Common myeloid progenitor, CD34-positive (primary cell): ENCODE measurements at regions not wholly inside any gene's neighbourhood (a gene's known extent, or its start where the extent isn't known, plus 50 kb on each side); places are given as distances from the start of the nearest gene placed in this dataset.

Experiments used
- CTCF ChIA-PET: fragments of 350-600 bp; sonication (Branson Sonifier 250); formaldehyde crosslinking; loops from one replicate; lab custom pipeline; 2021; ENCODE audit warnings: antibody characterized with exemption; lab: Charles Lee
- POLR2A ChIA-PET: fragments of 350-600 bp; sonication (Branson Sonifier 250); formaldehyde crosslinking; loops from one replicate; lab custom pipeline; 2021; ENCODE audit warnings: antibody characterized with exemption; lab: Charles Lee
- DNase-seq, 3 donors: peaks; one replicate each; pipeline versions ENCODE4 v3.0.0 to v3.0.0-alpha.2; 2013
- H3K27ac ChIP-seq, 2 experiments: 1 replicate in 1 of 2; 2 replicates in 1 of 2; pipeline ENCODE4 v1.7.0; 2013; ENCODE audit warnings: inconsistent platforms in 2 of 2, low read length in 2 of 2, mild to moderate bottlenecking in 2 of 2, low read depth in 1 of 2, moderate library complexity in 1 of 2; ENCODE audit not compliant: severe bottlenecking in 2 of 2, insufficient read depth in 1 of 2, poor library complexity in 1 of 2
- H3K27me3 ChIP-seq, 5 experiments: replicated peaks in 2 of 5; 1 replicate in 3 of 5; 2 replicates in 2 of 5; pipeline versions ENCODE4 v1.6.1 to v1.7.0; 2013; ENCODE audit warnings: low read length in 4 of 5, mild to moderate bottlenecking in 2 of 5, moderate library complexity in 2 of 5, inconsistent platforms in 1 of 5; ENCODE audit not compliant: insufficient read depth in 5 of 5, control insufficient read depth in 4 of 5
- H3K36me3 ChIP-seq, 4 experiments: 1 replicate in 2 of 4; 2 replicates in 2 of 4; pipeline versions ENCODE4 v1.6.1 to v1.7.0; 2013; ENCODE audit warnings: low read length in 3 of 4, control low read depth in 1 of 4, mild to moderate bottlenecking in 1 of 4; ENCODE audit not compliant: control insufficient read depth in 4 of 4, insufficient read depth in 4 of 4
- H3K4me1 ChIP-seq, 4 experiments: 1 replicate in 3 of 4; 2 replicates in 1 of 4; pipeline versions ENCODE4 v1.6.1 to v1.7.1; 2013; ENCODE audit warnings: low read length in 3 of 4, mild to moderate bottlenecking in 3 of 4, control low read depth in 1 of 4, inconsistent platforms in 1 of 4, moderate library complexity in 1 of 4; ENCODE audit not compliant: control insufficient read depth in 4 of 4, insufficient read depth in 4 of 4; ENCODE audit errors: control extremely low read depth in 1 of 4
- H3K4me3 ChIP-seq, 7 experiments: 1 replicate in 4 of 7; 2 replicates in 3 of 7; pipeline versions ENCODE4 v1.5.1 to v1.7.0; 2013; ENCODE audit warnings: mild to moderate bottlenecking in 7 of 7, low read length in 6 of 7, moderate library complexity in 6 of 7, inconsistent platforms in 2 of 7, low read depth in 2 of 7, control low read depth in 1 of 7; ENCODE audit not compliant: insufficient read depth in 4 of 7, control insufficient read depth in 1 of 7; ENCODE audit errors: extremely low read depth in 1 of 7
- H3K9me3 ChIP-seq, 5 experiments: 1 replicate in 4 of 5; 2 replicates in 1 of 5; pipeline versions ENCODE4 v1.6.1 to v1.7.1; 2013; ENCODE audit warnings: low read length in 4 of 5, mild to moderate bottlenecking in 2 of 5, inconsistent platforms in 1 of 5, low read depth in 1 of 5, moderate library complexity in 1 of 5; ENCODE audit not compliant: control insufficient read depth in 4 of 5, insufficient read depth in 2 of 5; ENCODE audit errors: control extremely low read depth in 1 of 5
- WGBS: methylation state at CpG from one replicate; pipeline ENCODE4 v1.1.5; 2013; ENCODE audit not compliant: insufficient coverage; 5-methylcytosine and 5-hydroxymethylcytosine counted together

GRCh38 chr3:159609625-159610024 lies 379.0 kb upstream of the IL12A start:
- Histone ChIP-seq H3K27me3 (peaks cover 0 to 9% (median 0%) of the 10 kb centered on the region in 5 experiments), H3K9me3 (no peaks in the 10 kb centered on the region), H3K4me1 (no peaks in the 10 kb centered on the region), H3K4me3 (no peak overlapping the region), H3K36me3 (no peaks in the 10 kb centered on the region), H3K27ac (no peak overlapping the region)
- ChIA-PET POLR2A (no interaction called here), CTCF (no interaction called here)
- DNase-seq: no peak
- 91% methylated on average over 6 of the region's 7 CpGs for WGBS

GRCh38 chr3:159616234-159616825 lies 372.3 kb upstream of the IL12A start:
- Histone ChIP-seq H3K36me3 (no peaks in the 10 kb centered on the region), H3K4me3 (no peak overlapping the region), H3K27ac (no peak overlapping the region), H3K9me3 (no peaks in the 10 kb centered on the region), H3K27me3 (peaks cover 0 to 2% (median 0%) of the 10 kb centered on the region in 5 experiments), H3K4me1 (no peaks in the 10 kb centered on the region)
- 81% methylated on average over 3 of the region's 7 CpGs for WGBS
- no peak for DNase-seq
- ChIA-PET POLR2A (no interaction called here), CTCF (no interaction called here)

GRCh38 chr3:159619341-159619885 lies 369.2 kb upstream of the IL12A start:
- H3K27ac ChIP-seq: no peak overlapping the region
- H3K4me1 ChIP-seq: no peaks in the 10 kb centered on the region
- H3K27me3 ChIP-seq: no peaks in the 10 kb centered on the region
- H3K4me3 ChIP-seq: no peak overlapping the region
- WGBS: 79% methylated on average over 2 of the region's 3 CpGs
- no peaks in the 10 kb centered on the region for H3K36me3 ChIP-seq
- CTCF ChIA-PET: no interaction called here
- H3K9me3 ChIP-seq: no peaks in the 10 kb centered on the region
- no peak for DNase-seq
- POLR2A ChIA-PET: no interaction called here

DNA sequence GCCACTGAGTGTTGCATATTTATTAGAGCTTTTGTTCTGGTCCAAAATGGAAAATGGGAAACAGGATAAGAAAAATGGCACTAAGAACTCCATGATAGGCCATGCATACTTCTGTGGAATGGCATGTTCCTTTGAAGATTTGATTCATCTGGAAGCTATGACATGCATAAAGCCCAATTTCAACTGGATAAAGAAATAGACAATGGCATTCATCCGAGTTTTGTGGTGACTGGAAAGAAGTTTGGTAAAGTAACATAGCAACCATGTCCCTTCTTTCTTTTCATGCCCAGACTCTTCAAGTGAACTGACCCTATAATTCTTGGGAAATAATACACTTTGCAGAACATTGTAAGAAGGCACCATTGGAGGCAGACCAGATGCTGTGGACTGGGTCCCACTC lies 368.4 kb upstream of the IL12A start:
- CTCF ChIA-PET: no interaction called here
- no peaks in the 10 kb centered on the region for H3K9me3 ChIP-seq
- no peak for DNase-seq

DNA sequence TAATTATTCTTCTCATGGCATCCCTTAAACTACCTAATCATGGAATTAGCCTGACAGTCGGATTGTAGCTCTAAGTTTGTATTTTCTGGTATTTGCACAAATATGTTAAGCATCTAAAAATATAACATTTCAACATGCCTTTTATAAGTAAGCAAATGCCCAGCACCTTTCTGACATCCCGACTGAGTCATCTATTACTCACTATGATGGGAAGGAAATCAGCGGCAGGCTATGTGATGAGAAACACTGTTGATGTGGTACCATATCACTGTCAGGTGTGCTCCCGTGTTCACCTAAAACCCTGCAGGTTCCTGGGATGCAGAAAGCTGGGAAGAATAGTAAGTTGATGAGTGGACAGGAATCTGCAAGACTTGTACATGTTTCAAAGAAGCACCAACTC lies 367.8 kb upstream of the IL12A start:
- H3K27me3 ChIP-seq: peaks cover 0 to 3% (median 0%) of the 10 kb centered on the region in 5 experiments

More for the DNA sequence above, 368.4 kb upstream of the IL12A start:
- Histone ChIP-seq H3K4me1 (no peaks in the 10 kb centered on the region), H3K36me3 (no peaks in the 10 kb centered on the region), H3K27ac (no peak overlapping the region), H3K27me3 (peaks cover 0 to 3% (median 0%) of the 10 kb centered on the region in 5 experiments), H3K4me3 (no peak overlapping the region)
- no CpG with 5 or more reads among the region's 1 CpG for WGBS
- POLR2A ChIA-PET: no interaction called here

GRCh38 chr3:159624616-159625015 lies 364.0 kb upstream of the IL12A start:
- Histone ChIP-seq H3K36me3 (no peaks in the 10 kb centered on the region), H3K27me3 (peaks cover 0 to 3% (median 0%) of the 10 kb centered on the region in 5 experiments), H3K9me3 (no peaks in the 10 kb centered on the region), H3K4me3 (no peak overlapping the region), H3K4me1 (no peaks in the 10 kb centered on the region), H3K27ac (no peak overlapping the region)
- POLR2A ChIA-PET: no interaction called here
- no peak for DNase-seq
- CTCF ChIA-PET: no interaction called here
- WGBS: 91% methylated on average over 2 of the region's 2 CpGs

More for the DNA sequence above, 367.8 kb upstream of the IL12A start:
- no peak overlapping the region for H3K4me3 ChIP-seq
- H3K9me3 ChIP-seq: no peaks in the 10 kb centered on the region
- POLR2A ChIA-PET: no interaction called here
- 100% methylated on average over 1 of the region's 4 CpGs for WGBS
- H3K36me3 ChIP-seq: no peaks in the 10 kb centered on the region
- H3K27ac ChIP-seq: no peak overlapping the region
- CTCF ChIA-PET: no interaction called here
- DNase-seq: no peak
- H3K4me1 ChIP-seq: no peaks in the 10 kb centered on the region

- H3K36me3 ChIP-seq: no peaks in the 10 kb centered on the region
- ChIA-PET POLR2A (no interaction called here), CTCF (no interaction called here)
- H3K9me3 ChIP-seq: no peaks in the 10 kb centered on the region
- WGBS: 100% methylated on average over 3 of the region's 4 CpGs
- no peak overlapping the region for H3K4me3 ChIP-seq
- no peak for DNase-seq
- no peak overlapping the region for H3K27ac ChIP-seq
- H3K27me3 ChIP-seq: peaks cover 0 to 3% (median 0%) of the 10 kb centered on the region in 5 experiments
- no peaks in the 10 kb centered on the region for H3K4me1 ChIP-seq
These were observed 363.0 kb upstream of the IL12A start for GRCh38 chr3:159625594-159625993.
